GM21423 (cell line): ENCODE measurements at regions not wholly inside any gene's neighbourhood (a gene's known extent, or its start where the extent isn't known, plus 50 kb on each side); places are given as distances from the start of the nearest gene placed in this dataset.

Source experiments
- ATAC-seq: cut with Tn5 transposase; IDR thresholded peaks from one replicate; pipeline ENCODE4 v1.9.1; 2021; ENCODE audit warnings: mild to moderate bottlenecking, moderate library complexity; ENCODE audit not compliant: unreplicated experiment

DNA sequence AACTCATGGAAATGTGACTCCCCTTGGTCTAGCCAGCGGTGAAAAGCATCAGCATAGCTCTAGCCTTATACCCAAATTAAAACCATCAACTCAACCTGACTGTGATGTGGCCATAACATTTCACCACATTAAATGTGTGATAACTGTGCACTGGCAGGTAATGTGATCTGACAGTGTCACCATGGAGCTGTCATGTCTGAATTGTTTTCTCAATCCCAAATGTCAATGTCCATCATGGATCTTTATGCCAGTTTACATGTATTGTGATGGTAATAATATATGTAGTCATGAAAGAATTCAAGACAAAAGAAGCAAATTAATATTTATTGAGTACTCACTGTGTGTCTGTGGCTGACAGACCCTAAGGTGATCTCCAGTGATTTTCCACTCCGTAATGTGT lies 213.4 kb upstream of the EOMES start:
- ATAC-seq = no peak

DNA sequence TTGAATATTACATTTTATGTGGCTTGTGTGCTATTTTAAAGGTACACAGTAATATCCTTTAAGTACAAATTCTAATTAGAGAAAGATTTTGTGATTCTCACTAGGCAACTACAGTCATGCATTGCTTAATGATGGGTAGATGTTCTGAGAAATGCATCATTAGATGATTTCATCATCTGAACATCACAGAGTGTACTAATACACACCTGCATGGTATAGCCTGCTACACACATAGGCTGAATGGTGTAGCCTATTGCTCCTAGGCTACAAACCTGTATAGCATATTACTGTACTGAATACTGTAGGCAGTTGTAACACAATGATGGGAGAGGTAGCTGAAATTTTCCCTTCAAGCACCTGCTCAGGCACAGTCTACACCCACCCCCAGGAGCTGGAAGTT lies 217.4 kb upstream of the EOMES start:
- no peak for ATAC-seq

DNA sequence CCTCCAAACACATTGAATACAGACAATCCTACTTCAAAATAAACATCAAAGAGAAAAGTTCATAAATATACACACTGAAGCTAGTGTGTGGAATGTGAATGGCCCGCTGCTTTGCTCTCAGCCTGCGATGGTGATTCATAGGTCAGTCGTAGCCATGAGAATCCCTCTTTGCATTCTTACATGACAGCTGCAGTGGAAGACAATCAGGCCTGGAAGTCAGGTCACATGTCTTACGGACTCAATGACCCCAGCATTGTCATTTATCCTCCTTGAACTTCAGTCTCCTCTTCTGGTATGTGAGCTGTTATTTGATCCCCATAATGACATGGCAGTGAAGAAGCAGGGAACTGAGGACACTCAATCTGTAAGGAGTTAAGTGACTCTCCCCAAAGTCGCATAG lies 217.8 kb upstream of the EOMES start:
- no peak for ATAC-seq

DNA sequence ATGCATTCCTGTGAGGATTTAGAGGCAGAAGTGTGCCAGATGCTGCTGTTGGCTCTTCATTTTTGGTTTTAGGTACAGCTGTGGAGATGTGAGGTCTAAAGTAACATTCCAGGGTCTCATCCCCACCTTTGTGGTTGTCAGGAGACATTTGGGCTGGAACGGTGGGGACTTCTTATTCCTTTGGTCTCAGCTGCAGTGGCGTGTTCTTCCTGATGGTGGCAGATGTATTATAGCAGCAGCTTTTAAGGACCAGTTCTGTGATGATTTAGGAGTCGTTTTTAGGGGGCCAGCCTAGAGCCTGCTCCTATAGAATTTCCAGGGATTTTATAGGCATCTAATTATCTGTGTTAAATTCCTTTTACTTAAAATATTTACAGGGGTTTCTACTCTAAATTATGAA lies 221.0 kb upstream of the EOMES start:
- no peak for ATAC-seq

DNA sequence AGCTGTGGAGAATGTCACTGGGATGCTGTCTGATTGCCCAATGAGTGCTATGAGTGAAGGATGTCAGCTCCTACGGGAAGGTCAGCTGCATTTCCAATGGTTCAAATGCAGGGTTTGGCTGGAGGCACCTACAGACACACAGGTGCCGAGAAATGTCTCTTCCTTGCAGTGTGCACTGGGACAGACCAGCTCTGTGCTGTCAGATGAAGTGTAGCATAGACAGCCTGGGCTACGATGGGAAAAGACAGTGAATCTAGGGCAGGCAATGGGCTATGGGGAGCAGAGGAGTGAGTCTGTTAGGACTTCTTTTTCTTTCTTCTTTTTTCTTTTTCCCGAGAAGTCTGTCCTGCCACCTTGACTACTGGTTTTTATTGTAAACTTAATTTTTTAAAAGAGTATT lies 223.1 kb upstream of the EOMES start:
- no peak for ATAC-seq

- no peak for ATAC-seq
These were observed 238.0 kb upstream of the EOMES start for GRCh38 chr3:27960133-27960532.

GRCh38 chr3:27963519-27963918 lies 241.4 kb upstream of the EOMES start:
- ATAC-seq = no peak

DNA sequence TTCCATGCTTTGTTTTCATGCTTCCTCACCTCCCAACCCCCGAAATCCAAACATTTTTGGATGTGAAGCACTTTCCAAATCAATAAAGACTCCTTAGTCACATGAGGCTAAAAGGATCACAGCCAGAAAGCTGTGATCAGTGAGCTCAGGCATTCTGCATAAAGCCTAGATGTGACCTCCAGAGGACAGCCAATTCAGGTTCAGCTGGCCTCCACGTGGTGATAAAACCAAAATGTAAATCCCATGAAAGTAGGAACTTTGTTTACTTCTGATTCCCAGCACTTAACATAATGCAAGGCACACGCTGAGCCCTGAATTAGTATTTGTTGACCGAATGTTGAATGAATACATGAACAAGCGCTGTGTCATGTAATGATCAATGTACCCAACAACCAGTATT lies 249.5 kb upstream of the EOMES start:
- ATAC-seq = no peak

GRCh38 chr3:27976933-27977332 lies 254.8 kb upstream of the EOMES start:
- ATAC-seq = no peak

DNA sequence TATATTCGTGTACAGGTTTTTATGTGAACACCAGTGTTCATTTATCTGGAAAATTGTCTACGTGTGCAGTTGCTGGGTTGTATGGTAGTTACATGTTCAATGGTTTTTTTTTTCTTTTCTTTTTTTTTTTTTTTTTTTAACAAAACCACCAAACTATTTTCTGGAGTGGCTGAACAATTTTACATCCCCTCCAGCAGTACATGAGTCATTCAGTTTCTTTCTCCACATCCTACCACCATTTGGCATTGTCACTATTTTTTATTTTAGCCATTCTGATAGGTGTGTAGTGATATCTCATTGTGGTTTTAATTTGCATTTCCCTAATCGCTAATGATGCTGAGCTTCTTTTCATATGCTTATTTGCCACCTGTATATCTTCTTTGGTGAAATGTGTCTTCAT lies 256.3 kb upstream of the EOMES start:
- no peak for ATAC-seq

DNA sequence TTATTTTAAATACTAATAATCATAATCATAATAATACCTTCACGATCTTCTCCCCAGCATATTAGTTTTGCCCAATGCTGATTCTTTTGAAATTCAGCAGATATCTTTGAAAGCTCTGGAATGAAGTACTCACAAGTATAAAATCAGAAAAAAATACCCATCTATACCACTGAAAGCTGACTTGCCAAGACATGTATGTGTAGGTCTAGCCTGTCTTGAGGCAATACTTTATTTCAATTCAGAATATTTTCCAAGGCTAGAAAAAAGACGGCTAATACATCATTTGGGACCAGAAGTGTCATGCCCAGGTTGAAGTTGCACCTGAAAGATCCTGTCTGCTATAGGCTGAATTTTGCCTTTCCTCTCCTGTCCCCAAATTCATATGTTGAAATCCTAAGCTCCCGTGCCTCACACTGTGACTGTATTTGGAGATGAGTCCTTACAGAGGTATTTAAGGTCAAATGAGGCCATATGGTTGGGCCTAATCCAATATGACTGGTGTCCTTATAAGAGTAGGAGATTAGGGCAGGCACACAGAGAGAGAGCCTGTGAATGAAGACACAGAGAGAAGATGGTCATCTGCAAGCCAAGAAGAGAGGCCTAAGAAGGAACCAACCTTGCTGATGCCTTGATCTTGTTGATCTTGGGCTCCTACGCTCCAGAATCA lies 255.9 kb upstream of the CMC1 start:
- no peak for ATAC-seq

DNA sequence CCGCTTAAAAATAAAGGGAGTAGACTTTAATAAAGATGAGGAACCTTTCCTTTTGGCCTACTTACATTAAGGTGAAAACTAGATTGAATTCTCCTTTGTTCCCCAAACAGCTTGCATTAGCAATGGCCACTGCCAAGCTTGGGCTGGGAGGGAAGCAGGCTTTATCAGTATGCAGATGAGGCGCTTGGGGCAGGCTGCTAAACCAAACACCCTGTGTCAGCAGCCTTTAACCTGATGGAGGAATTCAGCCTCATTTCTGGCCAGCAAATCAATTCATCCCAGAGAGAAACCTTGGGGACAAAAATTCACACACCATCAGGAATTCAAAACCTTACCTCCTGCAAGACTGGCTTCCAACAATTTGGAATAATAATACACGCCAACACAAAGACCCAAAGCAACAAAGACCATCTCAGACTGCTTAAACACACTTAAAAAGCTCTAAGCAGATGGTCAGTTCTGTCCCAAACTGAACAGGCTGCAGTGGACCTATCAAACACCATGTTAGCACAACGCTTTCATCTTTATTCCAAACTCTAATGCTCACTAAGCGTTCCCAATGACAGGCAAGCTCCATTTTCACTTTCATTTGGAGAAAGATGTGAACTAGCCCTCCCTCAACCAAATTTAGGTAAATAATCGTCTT lies 255.1 kb upstream of the CMC1 start:
- ATAC-seq = no peak

GRCh38 chr3:27990324-27990723 lies 251.1 kb upstream of the CMC1 start:
- no peak for ATAC-seq

DNA sequence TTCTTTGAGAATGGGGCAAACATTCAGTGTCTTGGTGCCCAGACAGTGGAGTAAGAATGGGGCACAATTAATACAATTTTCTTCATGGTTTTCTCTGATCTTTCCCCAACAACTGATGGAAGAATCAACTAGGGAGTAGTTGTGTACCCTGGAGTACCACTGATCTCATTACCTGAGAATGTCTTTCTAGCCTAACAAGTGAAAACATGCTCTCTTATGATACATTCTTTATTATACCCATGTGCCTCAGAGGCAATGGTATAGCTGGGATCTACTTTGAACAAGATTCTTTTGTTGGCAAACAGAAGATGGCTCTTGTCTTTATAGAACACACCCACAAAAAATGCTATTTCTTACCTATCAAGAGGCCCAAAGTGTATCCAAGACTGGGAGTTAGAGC lies 250.6 kb upstream of the CMC1 start:
- ATAC-seq = no peak

DNA sequence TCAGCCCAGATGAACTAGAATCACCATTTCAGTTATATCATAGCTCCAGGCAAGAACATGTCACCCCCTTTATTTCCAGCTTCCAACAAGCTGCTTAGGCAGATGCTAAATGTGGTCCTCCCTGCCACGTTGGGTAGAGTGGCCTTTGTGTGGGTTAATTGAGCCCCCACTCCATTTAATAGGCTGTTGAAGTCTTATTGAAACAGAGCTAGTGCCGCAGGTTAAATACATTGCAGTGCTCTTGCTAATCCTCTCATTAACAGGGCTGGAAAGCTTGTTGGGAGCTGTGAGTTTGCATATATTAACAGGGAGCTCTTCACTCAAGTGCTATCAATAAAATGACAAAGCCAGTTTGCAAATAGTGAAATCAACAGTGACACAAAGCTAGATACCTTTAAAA lies 248.4 kb upstream of the CMC1 start:
- no peak for ATAC-seq

GRCh38 chr3:28000608-28001007 lies 240.8 kb upstream of the CMC1 start:
- no peak for ATAC-seq

DNA sequence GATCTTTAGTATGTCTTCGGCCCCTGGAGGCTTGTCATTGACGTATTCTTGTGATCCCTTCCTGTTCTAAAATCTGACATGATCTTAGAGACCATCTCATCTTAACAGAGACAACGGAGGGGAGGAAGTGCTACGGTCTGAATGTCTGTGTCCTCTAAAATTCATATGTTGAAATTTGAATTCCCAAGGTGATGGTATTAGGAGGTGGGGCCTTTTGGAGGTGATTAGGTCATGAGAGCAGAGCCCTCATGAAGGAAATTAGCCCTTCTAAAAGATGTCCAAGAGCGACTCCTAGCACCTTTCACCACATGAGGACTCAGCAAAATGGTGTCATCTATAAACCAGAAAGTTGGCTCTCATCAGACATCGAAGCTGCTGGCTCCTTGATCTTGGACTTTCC lies 233.2 kb upstream of the CMC1 start:
- ATAC-seq = no peak

DNA sequence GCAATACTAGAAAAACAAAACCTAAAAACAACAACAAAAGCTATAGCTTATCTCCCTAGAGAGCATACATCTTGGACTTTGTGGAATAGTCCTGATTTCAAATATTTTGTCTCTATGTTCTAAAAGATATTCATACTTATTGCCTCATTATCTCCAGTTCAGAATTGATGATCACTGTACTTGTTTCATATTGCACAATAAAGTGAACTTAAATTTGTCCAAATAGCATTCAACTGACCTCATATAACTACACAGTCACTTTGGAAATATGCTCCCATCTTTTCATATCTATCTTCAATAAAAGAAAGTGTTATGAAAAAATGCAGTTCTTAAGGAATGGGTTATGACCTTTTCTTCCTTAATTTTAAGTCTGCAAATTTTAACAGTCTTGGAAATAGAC lies 228.6 kb upstream of the CMC1 start:
- ATAC-seq = no peak

- no peak for ATAC-seq
These were observed 227.4 kb upstream of the CMC1 start for GRCh38 chr3:28013864-28014473.

GRCh38 chr3:28018925-28019718 lies 222.3 kb upstream of the CMC1 start:
- no peak for ATAC-seq

DNA sequence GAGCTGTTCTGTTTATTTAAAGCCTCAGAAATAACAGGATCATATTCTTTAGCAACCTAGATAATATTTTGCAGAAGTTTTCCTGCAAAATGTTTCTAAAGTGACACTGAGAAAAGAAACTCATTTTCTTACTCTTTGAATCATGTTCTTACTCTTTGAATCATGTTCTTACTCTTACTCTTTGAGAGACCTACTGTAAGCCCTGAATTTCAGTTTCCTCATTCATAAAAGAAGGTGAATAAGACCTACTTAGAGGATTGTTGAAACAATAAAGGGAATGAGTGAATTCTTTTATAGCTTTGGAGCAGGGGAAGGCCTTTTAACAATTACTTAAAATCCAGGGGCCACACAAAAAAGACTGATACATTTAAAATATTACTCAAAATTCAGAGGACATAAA lies 221.7 kb upstream of the CMC1 start:
- ATAC-seq = no peak

GRCh38 chr3:28022916-28023315 lies 218.5 kb upstream of the CMC1 start:
- no peak for ATAC-seq
